Heart left ventricle (tissue), 16 donors: ENCODE measurements at regions not wholly inside any gene's neighbourhood (a gene's known extent, or its start where the extent isn't known, plus 50 kb on each side); places are given as distances from the start of the nearest gene placed in this dataset.

Experiments used
- ATAC-seq, 4 donors: fragments of 200-7000 bp; cut with Tn5 transposase; one replicate each; pipeline ENCODE4 v1.9.1; 2020 to 2022; ENCODE audit warnings: moderate library complexity in 4 of 4, mild to moderate bottlenecking in 3 of 4, moderate number of reproducible peaks in 1 of 4
- DNase-seq, 5 donors: peaks; one replicate each; pipeline ENCODE4 v3.0.0-alpha.2; 2020
- H3K27ac ChIP-seq, 12 donors: fragments of 200-600 bp; sonication (generic) in 4 of 12; one replicate each; pipeline versions ENCODE4 v1.5.0 to v1.8.0; 2016 to 2022; ENCODE audit warnings: mild to moderate bottlenecking in 2 of 12
- H3K27me3 ChIP-seq, 9 donors: fragments of 200-600 bp; sonication (generic) in 2 of 9; one replicate each; pipeline versions ENCODE4 v1.5.1 to v1.8.0; 2016 to 2022; ENCODE audit warnings: mild to moderate bottlenecking in 3 of 9
- H3K36me3 ChIP-seq, 9 donors: fragments of 200-600 bp; sonication (generic) in 2 of 9; one replicate each; pipeline versions ENCODE4 v1.5.0 to v1.8.0; 2018 to 2022; ENCODE audit warnings: mild to moderate bottlenecking in 2 of 9
- H3K4me1 ChIP-seq, 12 donors: fragments of 200-600 bp; sonication (generic) in 4 of 12; one replicate each; pipeline versions ENCODE4 v1.5.0 to v1.8.0; 2016 to 2022; ENCODE audit warnings: mild to moderate bottlenecking in 3 of 12
- H3K4me3 ChIP-seq, 12 donors: fragments of 200-600 bp; sonication (generic) in 4 of 12; one replicate each; pipeline versions ENCODE4 v1.5.0 to v1.8.0; 2017 to 2022; ENCODE audit warnings: mild to moderate bottlenecking in 9 of 12, moderate library complexity in 4 of 12
- H3K9me3 ChIP-seq, 12 donors: fragments of 200-600 bp; sonication (generic) in 4 of 12; one replicate each; pipeline versions ENCODE4 v1.5.0 to v1.8.0; 2016 to 2022; ENCODE audit warnings: mild to moderate bottlenecking in 1 of 12
- CTCF ChIP-seq, 12 donors: fragments of 200-600 bp; sonication (generic) in 4 of 12; IDR thresholded peaks; one replicate each; pipeline versions ENCODE4 v1.5.0 to v1.8.0; 2018 to 2022; ENCODE audit warnings: antibody characterized with exemption in 12 of 12, mild to moderate bottlenecking in 5 of 12
- POLR2A ChIP-seq, 2 donors: fragments of 450-650 bp; IDR thresholded peaks; one replicate each; pipeline ENCODE4 v1.6.1; 2017; ENCODE audit warnings: antibody characterized with exemption in 2 of 2, mild to moderate bottlenecking in 2 of 2, moderate library complexity in 2 of 2
- WGBS, 4 donors: extraction: QIAGEN DNeasy Blood & Tissue Kit in 2 of 4; methylation state at CpG; one replicate each; pipeline versions ENCODE4 v1.1.5 to v1.1.7; 2013 to 2018; 5-methylcytosine and 5-hydroxymethylcytosine counted together
- intact Hi-C, 10 donors: fragments of 100-400 bp; cut with DNase I; formaldehyde crosslinking; loops; one replicate each; pipeline versions ENCODE4 v1.11.1 to v1.14.2; 2022
- donor health status: ischemic (EF 13 %, LVEDD 7.1; RV severe dilation, severe dysfunction).
- donor health status: healthy with polysubstance abuse.
- donor health status: DM: no; HTN: yes; CAD: no.
- donor health status: DM: no; HTN: no; CAD: no.
- donor health status: ischemic (EF 25% LVEDD 6.9; RV normal size, moderate dysfunction).
- donor health status: ischemic (EF 25% LVEDD 5.7; RV mildly dilated, moderate dysfunction).
- donor health status: healthy.
- donor health status: DM: yes; HTN: yes; CAD: no.
- donor health status: ischemic (EF 35%, LVEDD 5.7; RV mildly dilated, moderate dysfunction).
- donor health status: nonischemic (EF 11% LVEDD 7.7; RV severe dilation, severe dysfunction).
- donor health status: DM: yes; HTN: yes; CAD: no.
- donor health status: PGD.
- donor health status: ischemic (EF 29% LVEDD 5.4; RV normal size, mild dysfunction).
- donor health status: nonischemic (EF 23%, LVEDD 6.1; RV moderate dilation, normal function).

DNA sequence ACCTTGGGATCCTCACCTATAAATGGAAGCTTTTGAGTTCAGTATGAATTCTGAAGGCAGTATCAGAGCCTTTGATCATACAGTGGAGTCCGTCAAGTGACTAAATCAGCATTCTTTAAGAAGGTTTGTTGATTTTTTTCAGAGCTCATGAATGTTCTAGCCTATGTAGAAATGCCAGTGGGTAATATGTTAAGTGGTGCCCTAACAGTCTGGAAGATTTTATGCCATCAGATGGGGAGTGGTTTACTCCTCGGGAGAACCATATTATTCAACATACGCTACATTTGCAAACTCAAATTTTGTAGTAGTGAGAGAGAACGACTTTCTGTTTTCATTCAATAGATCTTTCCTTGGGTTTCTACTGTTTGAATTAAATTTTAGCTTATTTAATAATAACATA is 225.0 kb upstream of the ACVR2A start:
- H3K9me3 ChIP-seq, result no peaks in the 10 kb centered on the region
- no peak overlapping the region for H3K27ac ChIP-seq
- no peaks in the 10 kb centered on the region for H3K27me3 ChIP-seq
- H3K4me1 ChIP-seq, result no peaks in the 10 kb centered on the region
- ATAC-seq, result no peak
- no peak for DNase-seq
- no peak overlapping the region for H3K4me3 ChIP-seq
- intact Hi-C loops, result no loop called here
- 91 to 94% (median 93%) methylated on average over 4 of the region's 4 CpGs for WGBS, 4 donors
- H3K36me3 ChIP-seq, result no peaks in the 10 kb centered on the region
- TF ChIP-seq POLR2A (IDR thresholded peaks at IDR 0.05) (no peak), CTCF (IDR thresholded peaks at IDR 0.05) (no peak)

- intact Hi-C loops, result no loop called here
- H3K36me3 ChIP-seq, result no peaks in the 10 kb centered on the region
- 85 to 90% (median 85%) methylated on average over 2 of the region's 2 CpGs for WGBS, 4 donors
- H3K27ac ChIP-seq, result no peak overlapping the region
- TF ChIP-seq CTCF (IDR thresholded peaks at IDR 0.05) (no peak), POLR2A (IDR thresholded peaks at IDR 0.05) (no peak)
- H3K4me3 ChIP-seq, result no peak overlapping the region
- H3K27me3 ChIP-seq, result no peaks in the 10 kb centered on the region
- no peak for DNase-seq
- H3K4me1 ChIP-seq, result no peaks in the 10 kb centered on the region
- ATAC-seq, result no peak
- no peaks in the 10 kb centered on the region for H3K9me3 ChIP-seq
Observed at GRCh38 chr2:147615726-147616125, 229.1 kb upstream of the ACVR2A start.

- DNase-seq (no peak), ATAC-seq (no peak)
- TF ChIP-seq CTCF (IDR thresholded peaks at IDR 0.05) (no peak), POLR2A (IDR thresholded peaks at IDR 0.05) (no peak)
- 84 to 93% (median 91%) methylated on average over 4 of the region's 4 CpGs for WGBS, 4 donors
- Histone ChIP-seq H3K4me1 (no peaks in the 10 kb centered on the region), H3K27ac (no peak overlapping the region), H3K4me3 (no peak overlapping the region), H3K36me3 (no peaks in the 10 kb centered on the region), H3K9me3 (no peaks in the 10 kb centered on the region), H3K27me3 (no peaks in the 10 kb centered on the region)
- intact Hi-C loops, result no loop called here
Observed at GRCh38 chr2:147614979-147615470, 229.8 kb upstream of the ACVR2A start.

- no peaks in the 10 kb centered on the region for H3K9me3 ChIP-seq
- TF ChIP-seq CTCF (IDR thresholded peaks at IDR 0.05), result no peak
- TF ChIP-seq POLR2A (IDR thresholded peaks at IDR 0.05), result no peak
- H3K36me3 ChIP-seq, result no peaks in the 10 kb centered on the region
- no peaks in the 10 kb centered on the region for H3K27me3 ChIP-seq
- no peak overlapping the region for H3K4me3 ChIP-seq
- H3K27ac ChIP-seq, result no peak overlapping the region
- intact Hi-C loops, result no loop called here
- DNase-seq (no peak), ATAC-seq (no peak)
- no peaks in the 10 kb centered on the region for H3K4me1 ChIP-seq
- WGBS, 4 donors, result 54 to 61% (median 59%) methylated on average over 3 of the region's 3 CpGs
Observed at GRCh38 chr2:147614471-147614870, 230.4 kb upstream of the ACVR2A start.
